Natural killer cell treated with Interleukin-12 subunit alpha and Interleukin-12 subunit beta and Interleukin-15 and Interleukin-18, amount 100 ng/mL, for 72 hours (primary cell): ENCODE measurements at regions not wholly inside any gene's neighbourhood (a gene's known extent, or its start where the extent isn't known, plus 50 kb on each side); places are given as distances from the start of the nearest gene placed in this dataset.

Source experiments
- ATAC-seq, 2 donors: fragments of 150-1000 bp; cut with Tn5 transposase in 1 of 2; sonication (Bioruptor Pico), chemical (Tn5 transposase) in 1 of 2; 2 replicates each; pipeline ENCODE4 v1.10.0; 2021
- DNase-seq: peaks from one replicate; pipeline ENCODE4 v3.0.0; 2022; ENCODE audit warnings: low spot score
- H3K27ac Mint-ChIP-seq, 2 donors: 1 replicate in 1 of 2; 2 replicates in 1 of 2; pipeline ENCODE4 v1.8.0; 2022; ENCODE audit warnings: mixed read lengths in 2 of 2, mild to moderate bottlenecking in 1 of 2, moderate library complexity in 1 of 2
- H3K27me3 Mint-ChIP-seq, 2 donors: 1 replicate in 1 of 2; 2 replicates in 1 of 2; pipeline ENCODE4 v1.8.0; 2022; ENCODE audit warnings: mixed read lengths in 2 of 2
- H3K36me3 Mint-ChIP-seq: one replicate; pipeline ENCODE4 v1.8.0; 2022; ENCODE audit warnings: mixed read lengths
- H3K4me1 Mint-ChIP-seq, 2 donors: 1 replicate in 1 of 2; 2 replicates in 1 of 2; pipeline ENCODE4 v1.8.0; 2022; ENCODE audit warnings: low read depth in 2 of 2, mixed read lengths in 2 of 2, mild to moderate bottlenecking in 1 of 2
- H3K4me3 Mint-ChIP-seq: one replicate; pipeline ENCODE4 v1.8.0; 2022; ENCODE audit warnings: mixed read lengths
- H3K9me3 Mint-ChIP-seq: 2 replicates; pipeline ENCODE4 v1.8.0; 2022; ENCODE audit warnings: mixed read lengths

GRCh38 chr9:108167136-108167900, 677.7 kb upstream of the KLF4 start:
- Mint-ChIP-seq H3K4me3 (no peak overlapping the region), H3K27ac (no peak overlapping the region), H3K4me1 (no peaks in the 10 kb centered on the region), H3K27me3 (no peaks in the 10 kb centered on the region), H3K36me3 (no peaks in the 10 kb centered on the region), H3K9me3 (peaks cover 12% of the 10 kb centered on the region)
- no peak for ATAC-seq
- DNase-seq, result no peak

DNA sequence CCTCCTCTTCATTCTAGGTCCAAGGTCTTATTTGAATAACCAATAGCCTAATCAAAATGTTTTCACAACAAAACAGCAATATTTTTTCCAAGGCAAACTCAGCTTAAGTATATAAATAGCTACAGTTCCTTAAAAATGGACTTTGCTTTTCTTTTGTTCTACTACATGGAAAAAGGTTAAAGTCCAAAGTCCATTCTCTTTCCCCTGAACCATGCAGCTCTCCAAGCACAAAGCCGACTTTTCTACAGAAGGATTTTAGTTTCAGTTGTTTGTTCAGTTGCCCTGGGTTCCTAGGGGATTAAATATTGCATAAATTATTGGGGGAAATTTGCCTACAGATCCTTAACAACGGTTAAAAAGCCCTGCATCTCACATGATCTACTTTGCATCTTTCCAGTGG, 677.0 kb upstream of the KLF4 start:
- Mint-ChIP-seq H3K4me3 (no peak overlapping the region), H3K36me3 (no peaks in the 10 kb centered on the region), H3K27me3 (no peaks in the 10 kb centered on the region), H3K9me3 (peaks cover 11% of the 10 kb centered on the region), H3K27ac (no peak overlapping the region), H3K4me1 (no peaks in the 10 kb centered on the region)
- ATAC-seq (no peak), DNase-seq (no peak)

- Mint-ChIP-seq H3K36me3 (no peaks in the 10 kb centered on the region), H3K27me3 (no peaks in the 10 kb centered on the region), H3K9me3 (peaks cover 11% of the 10 kb centered on the region), H3K4me3 (no peak overlapping the region), H3K27ac (no peak overlapping the region), H3K4me1 (no peaks in the 10 kb centered on the region)
- no peak for DNase-seq
- no peak for ATAC-seq
Measured at GRCh38 chr9:108163321-108164005, 673.9 kb upstream of the KLF4 start.

DNA sequence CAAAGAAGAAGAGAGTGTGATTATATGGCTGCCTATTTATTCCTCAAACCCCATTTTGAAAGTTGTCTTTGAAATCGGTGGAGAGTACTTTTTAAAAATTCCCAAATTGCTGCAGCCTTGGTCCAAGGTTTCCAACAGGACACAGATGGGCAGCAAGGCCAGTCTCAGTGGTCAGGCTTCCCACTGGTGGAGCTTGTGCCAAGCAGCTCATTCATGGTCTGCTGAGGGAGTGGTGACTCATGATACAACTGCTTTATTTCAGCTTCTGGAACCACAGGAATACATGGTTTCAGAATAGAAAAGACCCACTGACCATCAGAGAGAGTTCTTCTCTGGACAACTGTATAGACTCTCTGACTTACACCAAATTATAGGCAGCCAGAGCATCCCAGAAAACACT, 673.1 kb upstream of the KLF4 start:
- no peaks in the 10 kb centered on the region for H3K36me3 Mint-ChIP-seq
- H3K4me3 Mint-ChIP-seq, result no peak overlapping the region
- no peaks in the 10 kb centered on the region for H3K27me3 Mint-ChIP-seq
- H3K4me1 Mint-ChIP-seq, result no peaks in the 10 kb centered on the region
- H3K27ac Mint-ChIP-seq, result no peak overlapping the region
- ATAC-seq (no peak), DNase-seq (no peak)
- H3K9me3 Mint-ChIP-seq, result peaks cover 11% of the 10 kb centered on the region

GRCh38 chr9:108161503-108161902, 671.9 kb upstream of the KLF4 start:
- peaks cover 11% of the 10 kb centered on the region for H3K9me3 Mint-ChIP-seq
- no peaks in the 10 kb centered on the region for H3K36me3 Mint-ChIP-seq
- no peak for ATAC-seq
- no peaks in the 10 kb centered on the region for H3K27me3 Mint-ChIP-seq
- no peak for DNase-seq
- peaks cover 0 to 2% of the 10 kb centered on the region in 2 donors for H3K4me1 Mint-ChIP-seq
- H3K27ac Mint-ChIP-seq, result no peak overlapping the region
- H3K4me3 Mint-ChIP-seq, result no peak overlapping the region

- ATAC-seq, result no peak
- Mint-ChIP-seq H3K36me3 (no peaks in the 10 kb centered on the region), H3K9me3 (peaks cover 6% of the 10 kb centered on the region), H3K27ac (no peak overlapping the region), H3K27me3 (no peaks in the 10 kb centered on the region), H3K4me3 (no peak overlapping the region), H3K4me1 (peaks cover 0 to 4% of the 10 kb centered on the region in 2 donors)
- DNase-seq, result no peak
Measured at GRCh38 chr9:108160706-108161355, 671.3 kb upstream of the KLF4 start.

GRCh38 chr9:108160039-108160438, 670.5 kb upstream of the KLF4 start:
- ATAC-seq (no peak), DNase-seq (no peak)
- Mint-ChIP-seq H3K4me1 (peaks cover 0 to 4% of the 10 kb centered on the region in 2 donors), H3K9me3 (peaks cover 3% of the 10 kb centered on the region), H3K27me3 (no peaks in the 10 kb centered on the region), H3K27ac (no peak overlapping the region), H3K4me3 (no peak overlapping the region), H3K36me3 (no peaks in the 10 kb centered on the region)

- no peaks in the 10 kb centered on the region for H3K36me3 Mint-ChIP-seq
- no peak overlapping the region for H3K4me3 Mint-ChIP-seq
- H3K9me3 Mint-ChIP-seq, result no peaks in the 10 kb centered on the region
- peaks cover 0 to 4% of the 10 kb centered on the region in 2 donors for H3K4me1 Mint-ChIP-seq
- ATAC-seq (no peak), DNase-seq (no peak)
- H3K27me3 Mint-ChIP-seq, result no peaks in the 10 kb centered on the region
- no peak overlapping the region for H3K27ac Mint-ChIP-seq
Measured at GRCh38 chr9:108158236-108158995, 668.8 kb upstream of the KLF4 start.

DNA sequence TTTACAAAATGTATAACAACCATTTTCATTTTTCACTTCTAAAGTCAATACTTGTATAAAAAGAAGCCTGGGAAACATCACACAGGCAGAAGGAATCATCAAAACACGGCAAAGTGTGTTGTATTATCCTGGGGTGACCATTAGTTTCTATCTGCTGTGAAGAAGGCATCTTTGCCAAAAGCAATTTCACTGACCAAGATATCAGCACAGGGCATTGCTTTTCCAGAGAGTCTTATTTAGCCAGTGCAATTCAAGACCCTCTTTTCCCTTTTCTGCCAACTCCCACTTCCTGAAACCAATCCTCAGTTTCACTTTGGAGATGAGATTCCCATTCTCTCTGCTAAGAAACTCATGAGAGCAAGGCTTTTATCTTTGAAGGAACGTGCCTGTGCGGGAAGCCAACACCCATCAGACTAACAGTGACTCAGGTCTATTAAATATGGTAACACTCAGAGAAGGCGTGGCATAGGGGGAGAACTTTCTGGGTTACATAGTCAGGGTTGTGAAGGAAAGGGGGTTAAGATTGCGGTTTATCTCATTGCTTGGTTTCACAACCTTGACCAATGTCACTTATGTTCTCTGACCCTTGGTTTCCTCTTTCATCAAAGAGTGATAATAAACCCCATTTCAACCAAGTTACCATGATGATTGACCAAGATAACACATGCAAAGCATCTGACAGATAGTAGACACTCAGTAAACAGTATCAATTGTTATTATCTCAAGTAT, 666.9 kb upstream of the KLF4 start:
- ATAC-seq (peak in 1 of 2 donors; percentile 43), DNase-seq (no peak)
- H3K9me3 Mint-ChIP-seq, result no peaks in the 10 kb centered on the region
- no peaks in the 10 kb centered on the region for H3K27me3 Mint-ChIP-seq
- H3K4me1 Mint-ChIP-seq, result peaks cover 0 to 4% of the 10 kb centered on the region in 2 donors
- no peaks in the 10 kb centered on the region for H3K36me3 Mint-ChIP-seq
- no peak overlapping the region for H3K27ac Mint-ChIP-seq
- no peak overlapping the region for H3K4me3 Mint-ChIP-seq

GRCh38 chr9:108153416-108153815, 663.8 kb upstream of the KLF4 start:
- H3K4me1 Mint-ChIP-seq, result peaks cover 0 to 4% of the 10 kb centered on the region in 2 donors
- H3K4me3 Mint-ChIP-seq, result no peak overlapping the region
- H3K27me3 Mint-ChIP-seq, result no peaks in the 10 kb centered on the region
- DNase-seq (no peak), ATAC-seq (no peak)
- no peaks in the 10 kb centered on the region for H3K9me3 Mint-ChIP-seq
- H3K36me3 Mint-ChIP-seq, result no peaks in the 10 kb centered on the region
- H3K27ac Mint-ChIP-seq, result no peak overlapping the region

- Mint-ChIP-seq H3K36me3 (no peaks in the 10 kb centered on the region), H3K27me3 (no peaks in the 10 kb centered on the region), H3K4me3 (no peak overlapping the region), H3K4me1 (no peaks in the 10 kb centered on the region), H3K27ac (no peak overlapping the region), H3K9me3 (peaks cover 3% of the 10 kb centered on the region)
- ATAC-seq (no peak), DNase-seq (no peak)
Measured at GRCh38 chr9:108150736-108151586, 661.4 kb upstream of the KLF4 start.

DNA sequence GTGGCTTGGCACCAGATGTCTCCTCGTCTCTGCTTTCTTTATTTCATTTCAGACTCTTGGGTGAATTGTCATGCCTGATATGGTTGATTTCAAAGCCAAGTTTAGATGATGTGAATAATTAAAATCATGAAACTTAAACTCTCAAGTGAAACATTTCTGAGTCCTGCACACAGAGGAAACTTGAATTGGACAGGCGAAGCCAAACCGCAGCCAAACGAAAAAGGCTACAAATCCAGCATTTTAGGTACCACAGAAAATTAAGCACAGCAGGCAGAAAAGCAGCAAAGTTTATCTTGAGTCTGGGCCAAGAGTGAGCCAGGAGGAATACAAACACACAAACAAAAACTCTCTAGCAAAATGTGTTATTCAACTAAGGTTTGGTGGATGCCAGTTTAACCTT, 659.8 kb upstream of the KLF4 start:
- H3K4me1 Mint-ChIP-seq, result no peaks in the 10 kb centered on the region
- H3K9me3 Mint-ChIP-seq, result peaks cover 10% of the 10 kb centered on the region
- no peaks in the 10 kb centered on the region for H3K36me3 Mint-ChIP-seq
- ATAC-seq, result no peak
- H3K4me3 Mint-ChIP-seq, result no peak overlapping the region
- no peak overlapping the region for H3K27ac Mint-ChIP-seq
- no peak for DNase-seq
- no peaks in the 10 kb centered on the region for H3K27me3 Mint-ChIP-seq
